Activated CD8-positive, alpha-beta memory T cell treated with anti-CD3 and anti-CD28 coated beads, Interleukin-2, amount 10 ng/mL, durations not matched to agents 7 days and 5 days (primary cell): ENCODE measurements at regions not wholly inside any gene's neighbourhood (a gene's known extent, or its start where the extent isn't known, plus 50 kb on each side); places are given as distances from the start of the nearest gene placed in this dataset.

Source experiments
- ATAC-seq: fragments of 150-1000 bp; cut with Tn5 transposase; one replicate; pipeline ENCODE4 v1.10.0; 2021; ENCODE audit warnings: moderate library complexity
- CTCF ChIA-PET: fragments of 350-600 bp; sonication (Branson Sonifier 250); formaldehyde crosslinking; loops from one replicate; lab custom pipeline; 2021; ENCODE audit warnings: antibody characterized with exemption; lab: Charles Lee
- DNase-seq: peaks from one replicate; pipeline ENCODE4 v3.0.0-alpha.2; 2020
- H3K27ac Mint-ChIP-seq: one replicate; pipeline ENCODE4 v1.8.0; 2021; ENCODE audit warnings: mild to moderate bottlenecking, mixed read lengths
- H3K27me3 Mint-ChIP-seq: one replicate; pipeline ENCODE4 v1.8.0; 2021; ENCODE audit warnings: mixed read lengths
- H3K36me3 Mint-ChIP-seq: one replicate; pipeline ENCODE4 v1.8.0; 2021; ENCODE audit warnings: mild to moderate bottlenecking, mixed read lengths
- H3K4me1 Mint-ChIP-seq: one replicate; pipeline ENCODE4 v1.8.0; 2021; ENCODE audit warnings: mixed read lengths
- H3K4me3 Mint-ChIP-seq: one replicate; pipeline ENCODE4 v1.8.0; 2021; ENCODE audit warnings: mild to moderate bottlenecking, moderate library complexity, mixed read lengths
- H3K9me3 Mint-ChIP-seq: one replicate; pipeline ENCODE4 v1.8.0; 2022; ENCODE audit warnings: low read depth, mixed read lengths

GRCh38 chr15:38707802-38708671, 143.4 kb upstream of the RASGRP1 start:
- Mint-ChIP-seq H3K27ac (no peak overlapping the region), H3K4me1 (peaks cover 27% of the 10 kb centered on the region), H3K27me3 (no peaks in the 10 kb centered on the region), H3K9me3 (no peaks in the 10 kb centered on the region), H3K4me3 (no peak overlapping the region), H3K36me3 (peaks cover 9% of the 10 kb centered on the region)
- peak; percentile 81 for ATAC-seq
- CTCF ChIA-PET = interaction anchor here (0.8 to 5.0 kb wide), 14 partner anchors 9 to 1049 kb away, joined by 3 to 42 read pairs (median 4); no protein-coding TSS in a partner anchor
- DNase-seq = peak; percentile 54

GRCh38 chr15:38708672-38709180, 144.1 kb upstream of the RASGRP1 start:
- ATAC-seq (no peak), DNase-seq (no peak)
- H3K4me1 Mint-ChIP-seq = peaks cover 25% of the 10 kb centered on the region
- H3K27ac Mint-ChIP-seq = no peak overlapping the region
- no peak overlapping the region for H3K4me3 Mint-ChIP-seq
- no peaks in the 10 kb centered on the region for H3K9me3 Mint-ChIP-seq
- peaks cover 13% of the 10 kb centered on the region for H3K36me3 Mint-ChIP-seq
- CTCF ChIA-PET = interaction anchor here (1.0 to 5.0 kb wide), 6 partner anchors 18 to 1048 kb away, joined by 3 to 42 read pairs (median 8); no protein-coding TSS in a partner anchor
- H3K27me3 Mint-ChIP-seq = no peaks in the 10 kb centered on the region

GRCh38 chr15:38709196-38709595, 144.6 kb upstream of the RASGRP1 start:
- Mint-ChIP-seq H3K4me3 (no peak overlapping the region), H3K27me3 (no peaks in the 10 kb centered on the region), H3K27ac (no peak overlapping the region), H3K4me1 (peaks cover 21% of the 10 kb centered on the region), H3K9me3 (no peaks in the 10 kb centered on the region), H3K36me3 (peaks cover 14% of the 10 kb centered on the region)
- ATAC-seq (no peak), DNase-seq (no peak)
- CTCF ChIA-PET = no interaction called here

DNA sequence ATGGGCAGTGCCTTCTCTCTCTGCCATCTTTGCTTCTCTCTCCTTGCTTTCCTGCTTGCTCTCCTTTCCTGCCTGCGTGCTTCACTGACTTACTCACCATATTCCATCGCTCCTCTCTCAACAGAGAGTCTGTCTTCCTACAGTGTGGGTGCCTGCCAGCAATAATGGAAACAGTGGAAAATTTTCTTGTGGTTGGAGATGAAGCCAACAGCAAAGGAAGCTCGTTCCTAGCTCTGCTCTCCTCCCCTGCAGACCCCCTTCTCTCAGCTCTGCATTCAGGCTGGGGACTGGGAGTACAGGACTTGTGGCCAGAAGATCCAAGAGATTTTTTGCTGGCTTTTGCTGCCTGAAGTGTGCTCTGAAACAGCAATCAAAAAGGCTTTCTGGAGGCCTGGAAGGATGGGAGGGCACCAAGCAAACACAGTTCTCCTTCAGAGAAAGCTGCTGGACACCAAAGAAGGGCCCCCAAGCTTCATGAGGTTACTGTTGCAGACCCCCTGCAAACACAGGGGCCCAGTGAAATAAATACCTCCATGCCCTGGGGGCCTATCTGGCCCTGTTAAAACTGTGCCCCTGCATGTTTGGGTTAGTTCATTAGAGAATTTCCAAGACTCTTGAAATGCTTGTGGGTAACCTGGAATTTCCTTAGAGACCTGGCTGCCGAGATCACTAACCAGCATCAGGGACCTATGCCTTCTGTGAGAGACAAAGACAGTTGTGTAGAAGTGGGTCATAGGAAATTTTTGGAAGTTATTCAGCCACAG, 149.9 kb upstream of the RASGRP1 start:
- H3K4me3 Mint-ChIP-seq = no peak overlapping the region
- no peak overlapping the region for H3K27ac Mint-ChIP-seq
- CTCF ChIA-PET = interaction anchor here (0.7 to 4.2 kb wide), 4 partner anchors 10 to 1042 kb away, joined by 3 to 15 read pairs (median 4); no protein-coding TSS in a partner anchor
- no peak for ATAC-seq
- no peaks in the 10 kb centered on the region for H3K27me3 Mint-ChIP-seq
- DNase-seq = no peak
- no peaks in the 10 kb centered on the region for H3K4me1 Mint-ChIP-seq
- H3K9me3 Mint-ChIP-seq = no peaks in the 10 kb centered on the region
- peaks cover 14% of the 10 kb centered on the region for H3K36me3 Mint-ChIP-seq

DNA sequence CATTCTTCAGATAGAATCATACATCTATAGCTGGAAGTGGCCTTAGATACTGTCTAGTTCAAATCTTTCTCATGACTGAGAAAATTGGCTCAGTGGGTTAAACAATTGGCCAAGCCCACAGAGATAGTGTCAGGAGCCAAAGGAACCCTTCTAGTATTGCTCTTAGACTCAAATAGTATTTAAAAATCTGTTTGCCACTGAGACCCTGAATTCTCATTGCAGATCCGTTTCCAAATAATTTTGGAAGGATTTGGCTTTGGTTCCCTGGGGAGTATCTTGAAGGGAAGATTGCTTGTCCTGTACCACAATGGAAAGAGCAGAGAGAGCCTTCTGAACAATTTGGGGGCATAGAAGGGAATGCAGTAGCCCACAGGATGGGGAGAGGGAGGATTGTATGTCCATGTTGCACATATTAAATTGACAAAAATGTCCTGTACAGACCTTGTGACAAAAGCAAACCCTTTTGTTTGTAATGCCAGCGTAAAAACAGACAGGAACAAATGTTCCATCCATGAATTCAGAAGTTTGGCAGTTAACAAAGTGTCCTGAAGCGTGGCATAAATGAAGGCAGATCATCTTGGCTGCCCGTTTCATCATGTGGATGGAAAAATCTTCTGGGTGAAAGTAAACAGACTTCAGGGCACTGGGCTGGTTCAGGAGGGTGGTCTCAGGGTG, 156.4 kb upstream of the RASGRP1 start:
- ATAC-seq (no peak), DNase-seq (no peak)
- no peaks in the 10 kb centered on the region for H3K27me3 Mint-ChIP-seq
- no peak overlapping the region for H3K4me3 Mint-ChIP-seq
- H3K4me1 Mint-ChIP-seq = no peaks in the 10 kb centered on the region
- CTCF ChIA-PET = no interaction called here
- no peak overlapping the region for H3K27ac Mint-ChIP-seq
- H3K9me3 Mint-ChIP-seq = no peaks in the 10 kb centered on the region
- H3K36me3 Mint-ChIP-seq = no peaks in the 10 kb centered on the region

GRCh38 chr15:38721568-38721945, 156.9 kb upstream of the RASGRP1 start:
- Mint-ChIP-seq H3K36me3 (no peaks in the 10 kb centered on the region), H3K27me3 (no peaks in the 10 kb centered on the region), H3K4me1 (no peaks in the 10 kb centered on the region), H3K9me3 (no peaks in the 10 kb centered on the region), H3K27ac (no peak overlapping the region), H3K4me3 (no peak overlapping the region)
- DNase-seq (no peak), ATAC-seq (no peak)
- CTCF ChIA-PET = no interaction called here

DNA sequence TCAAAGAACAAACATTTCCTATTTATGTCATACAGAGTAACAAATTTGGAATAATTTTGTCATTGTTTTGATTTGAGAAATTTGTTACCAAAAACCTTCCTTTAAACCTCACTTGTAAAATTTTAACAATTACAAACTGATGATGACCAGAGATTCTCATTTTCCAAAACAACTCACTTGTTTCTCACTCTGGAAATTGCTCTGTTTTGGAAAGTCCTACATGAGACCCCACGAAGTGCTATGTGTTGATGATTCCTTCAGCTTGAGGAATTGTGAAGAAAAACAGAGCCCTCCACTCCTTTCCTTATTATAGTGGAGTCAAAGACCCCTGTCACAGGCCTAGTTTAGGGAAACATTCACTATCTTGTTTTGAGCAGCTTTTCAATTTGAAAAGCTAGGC, 157.6 kb upstream of the RASGRP1 start:
- Mint-ChIP-seq H3K27me3 (no peaks in the 10 kb centered on the region), H3K36me3 (no peaks in the 10 kb centered on the region), H3K9me3 (no peaks in the 10 kb centered on the region), H3K4me3 (no peak overlapping the region), H3K27ac (no peak overlapping the region), H3K4me1 (no peaks in the 10 kb centered on the region)
- no peak for DNase-seq
- ATAC-seq = no peak
- CTCF ChIA-PET = no interaction called here

GRCh38 chr15:38724827-38725226, 160.2 kb upstream of the RASGRP1 start:
- Mint-ChIP-seq H3K4me1 (no peaks in the 10 kb centered on the region), H3K9me3 (no peaks in the 10 kb centered on the region), H3K27ac (no peak overlapping the region), H3K27me3 (peaks cover 2% of the 10 kb centered on the region), H3K4me3 (no peak overlapping the region), H3K36me3 (peaks cover 3% of the 10 kb centered on the region)
- ATAC-seq = no peak
- CTCF ChIA-PET = interaction anchor here (1.5 to 2.2 kb wide), 3 partner anchors 11 to 285 kb away, joined by 4 to 7 read pairs (median 5); no protein-coding TSS in a partner anchor
- DNase-seq = no peak

DNA sequence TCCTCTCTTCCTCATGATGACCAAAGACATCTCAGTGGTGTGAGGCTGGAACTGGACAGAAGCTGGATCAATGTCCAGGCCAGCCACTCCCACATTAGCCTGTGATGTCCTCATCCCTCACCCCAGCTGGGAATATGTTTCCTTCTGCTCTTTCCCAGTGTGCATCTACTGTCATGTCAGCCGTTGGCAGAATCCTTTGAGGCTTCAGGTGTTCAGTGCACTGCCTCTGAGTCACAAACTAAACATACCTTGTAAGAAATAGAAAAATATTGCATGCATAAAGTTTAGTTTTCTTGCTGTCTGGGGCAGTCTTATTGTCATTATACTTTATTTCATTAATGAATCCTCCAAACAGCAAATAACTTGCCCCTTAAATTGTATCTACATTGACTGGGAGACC, 161.6 kb upstream of the RASGRP1 start:
- no peak for ATAC-seq
- CTCF ChIA-PET = no interaction called here
- H3K4me3 Mint-ChIP-seq = no peak overlapping the region
- no peaks in the 10 kb centered on the region for H3K9me3 Mint-ChIP-seq
- no peak for DNase-seq
- no peak overlapping the region for H3K27ac Mint-ChIP-seq
- peaks cover 2% of the 10 kb centered on the region for H3K27me3 Mint-ChIP-seq
- H3K36me3 Mint-ChIP-seq = peaks cover 8% of the 10 kb centered on the region
- peaks cover under 1% of the 10 kb centered on the region for H3K4me1 Mint-ChIP-seq

DNA sequence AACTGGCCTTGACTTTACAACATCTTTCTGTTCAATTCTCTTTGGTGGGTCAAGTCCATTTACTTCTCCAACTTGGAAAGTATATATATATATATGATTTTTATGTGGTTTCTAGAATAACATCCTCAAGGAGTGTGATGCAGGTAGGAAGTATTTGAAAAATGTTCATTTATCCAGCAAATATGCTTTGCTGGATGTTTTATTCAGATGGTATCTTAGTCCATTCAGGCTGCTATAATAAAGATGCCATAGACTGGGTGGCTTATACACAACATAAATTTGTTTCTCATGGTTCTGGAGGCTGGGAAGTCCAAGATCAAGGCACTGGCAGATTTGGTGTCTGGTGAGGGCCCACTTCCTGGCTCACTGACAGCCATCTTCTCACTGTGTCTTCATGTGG, 168.7 kb upstream of the RASGRP1 start:
- Mint-ChIP-seq H3K27me3 (peaks cover 5% of the 10 kb centered on the region), H3K4me3 (no peak overlapping the region), H3K4me1 (peaks cover 5% of the 10 kb centered on the region), H3K27ac (no peak overlapping the region), H3K9me3 (no peaks in the 10 kb centered on the region), H3K36me3 (peaks cover 26% of the 10 kb centered on the region)
- CTCF ChIA-PET = no interaction called here
- DNase-seq = no peak
- no peak for ATAC-seq

DNA sequence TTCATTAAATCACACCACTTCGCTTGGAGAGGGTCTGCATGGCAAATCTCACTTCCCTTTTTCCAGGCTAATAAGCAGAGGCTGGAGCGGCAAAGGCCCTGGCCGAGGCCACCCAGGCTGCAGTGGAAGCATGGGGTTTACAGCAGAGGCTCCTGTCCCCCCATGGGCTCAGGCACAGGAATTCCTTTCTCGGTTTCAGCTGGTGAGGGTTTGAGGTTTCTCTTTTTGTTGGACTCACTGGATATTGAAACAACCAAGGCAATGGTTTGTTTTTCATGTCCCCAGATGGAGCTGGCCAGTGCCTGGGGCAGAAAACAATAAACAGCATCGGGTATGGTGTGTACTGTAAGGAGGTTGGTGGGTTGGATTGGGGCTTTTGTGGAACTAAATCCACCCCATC, 175.6 kb upstream of the RASGRP1 start:
- no peak for DNase-seq
- H3K27ac Mint-ChIP-seq = no peak overlapping the region
- no peak overlapping the region for H3K4me3 Mint-ChIP-seq
- H3K9me3 Mint-ChIP-seq = no peaks in the 10 kb centered on the region
- H3K27me3 Mint-ChIP-seq = peaks cover 10% of the 10 kb centered on the region
- CTCF ChIA-PET = no interaction called here
- ATAC-seq = no peak
- peaks cover 3% of the 10 kb centered on the region for H3K36me3 Mint-ChIP-seq
- H3K4me1 Mint-ChIP-seq = no peaks in the 10 kb centered on the region

GRCh38 chr15:38743147-38743546, 178.5 kb upstream of the RASGRP1 start:
- H3K4me3 Mint-ChIP-seq = no peak overlapping the region

GRCh38 chr15:38745126-38745525, 180.5 kb upstream of the RASGRP1 start:
- Mint-ChIP-seq H3K9me3 (no peaks in the 10 kb centered on the region), H3K4me3 (no peak overlapping the region), H3K4me1 (no peaks in the 10 kb centered on the region), H3K27ac (no peak overlapping the region), H3K36me3 (peaks cover 7% of the 10 kb centered on the region), H3K27me3 (peaks cover 10% of the 10 kb centered on the region)
- ATAC-seq = no peak
- CTCF ChIA-PET = no interaction called here
- no peak for DNase-seq

More at GRCh38 chr15:38743147-38743546, 178.5 kb upstream of the RASGRP1 start:
- Mint-ChIP-seq H3K4me1 (no peaks in the 10 kb centered on the region), H3K27ac (no peak overlapping the region), H3K9me3 (no peaks in the 10 kb centered on the region), H3K27me3 (peaks cover 10% of the 10 kb centered on the region), H3K36me3 (peaks cover 4% of the 10 kb centered on the region)
- CTCF ChIA-PET = interaction anchor here (0.7 kb wide), 1 partner anchor 80 kb away, joined by 5 read pairs; no protein-coding TSS in a partner anchor
- DNase-seq (no peak), ATAC-seq (no peak)
